CD4-positive, alpha-beta T cell treated with Interleukin-4 for 1 hour (primary cell): ENCODE measurements at regions not wholly inside any gene's neighbourhood (a gene's known extent, or its start where the extent isn't known, plus 50 kb on each side); places are given as distances from the start of the nearest gene placed in this dataset.
"Not testable (repeated sequence)": the region's sequence is repeated elsewhere in the genome, so short reads cannot be mapped to it uniquely, and the experiment has no call there.

Experiments
- DNase-seq, 2 donors: peaks; one replicate each; pipeline ENCODE4 v3.0.0-alpha.2; 2020 to 2022

DNA sequence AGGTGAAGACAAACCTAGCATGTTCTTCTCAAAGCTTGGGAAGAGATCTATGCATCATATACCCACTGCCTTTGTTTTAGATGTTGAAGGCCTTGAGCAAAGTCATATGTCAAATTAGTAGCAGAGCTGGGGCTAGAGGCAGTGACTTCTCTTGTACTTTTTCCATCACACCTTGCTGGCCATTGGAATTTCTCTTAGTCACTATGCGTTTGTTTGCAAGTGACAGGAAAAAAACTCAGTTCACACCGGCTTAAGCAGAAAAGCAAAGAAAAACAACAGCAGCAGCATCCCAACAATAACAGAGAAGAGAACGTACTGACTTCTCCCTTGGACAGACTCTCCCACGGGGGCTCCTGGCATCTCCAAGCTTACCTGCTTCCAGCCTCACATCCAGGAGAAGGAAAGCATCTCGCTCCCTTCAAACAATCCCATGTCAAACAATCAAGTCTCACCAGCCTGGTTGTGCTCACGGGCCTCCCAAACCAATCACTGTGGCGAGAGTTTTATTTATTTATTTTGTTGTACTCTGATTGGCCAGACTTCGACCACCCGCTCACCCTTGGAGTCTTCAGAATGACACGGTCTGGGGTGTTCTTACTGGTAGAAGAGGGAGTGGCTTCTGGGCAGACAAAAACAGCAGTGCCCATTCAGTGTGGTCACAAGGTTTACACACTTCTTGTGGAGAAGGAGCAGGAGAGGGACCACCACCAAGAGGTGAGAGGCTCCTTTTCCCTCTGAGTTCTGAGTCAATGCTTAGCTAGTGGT, 83.8 kb upstream of the STC2 start:
- DNase-seq: no peak

DNA sequence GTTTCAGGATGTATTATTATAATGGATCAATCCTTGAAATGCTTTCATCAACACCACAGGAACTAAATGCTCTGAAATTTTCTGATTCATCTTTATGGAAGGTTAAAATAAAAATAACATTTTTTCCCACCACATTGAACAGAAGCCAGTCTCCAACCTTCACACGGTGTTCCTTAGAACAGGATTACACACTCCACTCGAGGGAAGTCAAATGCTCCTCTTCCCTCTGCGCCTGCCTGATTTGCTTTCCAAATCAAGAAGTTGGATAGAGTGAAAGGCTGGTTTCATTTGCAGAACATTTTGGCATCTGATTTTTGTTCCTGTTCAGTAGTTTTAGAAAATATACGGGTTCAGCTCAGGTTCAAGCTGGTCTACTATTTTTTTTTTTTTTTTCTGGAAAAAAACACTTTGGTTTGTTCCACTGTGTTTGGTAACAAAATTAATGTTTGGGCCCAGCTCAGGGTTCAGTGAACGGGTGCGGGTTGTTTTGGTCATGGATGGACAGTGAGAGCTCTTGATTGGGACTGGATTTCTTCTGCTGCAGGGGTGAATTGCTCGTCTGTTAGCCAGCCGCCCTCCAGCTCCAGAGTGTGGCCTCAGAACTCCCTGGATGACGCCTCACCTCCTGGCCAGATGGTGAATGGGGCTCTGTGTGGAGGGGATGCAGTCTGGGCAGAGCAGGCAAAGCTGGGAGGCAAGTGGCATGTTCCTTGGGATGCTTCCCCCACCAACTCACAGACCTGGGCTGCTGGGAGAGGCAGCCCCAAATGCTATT, 82.4 kb upstream of the STC2 start:
- DNase-seq: no peak

DNA sequence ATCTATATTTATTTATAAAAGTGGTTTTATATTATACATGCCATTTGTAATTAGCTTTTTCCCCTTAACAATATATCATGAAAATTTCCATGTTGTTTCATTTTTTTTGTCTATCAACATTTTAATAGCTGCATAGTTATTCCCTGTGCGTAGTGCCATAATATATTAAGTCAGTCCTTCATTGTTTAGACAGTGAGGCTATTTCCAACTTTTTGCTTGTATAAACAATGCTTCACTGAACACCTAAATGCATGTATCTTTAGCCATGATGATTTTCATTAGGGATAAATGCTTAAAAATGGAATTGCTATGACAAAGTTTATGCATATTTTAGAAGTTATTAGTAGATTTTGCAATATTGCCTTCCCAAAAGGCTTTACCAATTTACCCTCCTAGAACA, 80.7 kb upstream of the STC2 start:
- no peak for DNase-seq

DNA sequence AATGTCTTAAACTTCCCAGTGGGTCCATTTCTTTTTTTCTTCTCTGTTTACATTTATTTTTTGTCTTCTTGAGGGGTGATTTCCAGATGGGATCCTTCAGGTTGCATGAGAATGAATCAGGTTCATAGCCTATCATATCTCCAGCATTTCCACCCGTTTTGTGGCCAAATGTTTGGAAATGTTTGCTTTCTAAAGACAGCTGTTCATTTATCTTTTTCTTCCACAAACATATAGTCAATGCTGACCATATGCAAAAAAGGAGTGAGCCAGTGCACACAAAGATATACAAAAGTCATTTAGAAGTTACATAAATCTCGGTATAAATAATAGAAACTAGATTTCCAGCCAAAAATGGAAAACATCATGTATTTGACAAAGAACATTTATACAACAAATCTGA, 71.6 kb upstream of the STC2 start:
- no peak for DNase-seq

DNA sequence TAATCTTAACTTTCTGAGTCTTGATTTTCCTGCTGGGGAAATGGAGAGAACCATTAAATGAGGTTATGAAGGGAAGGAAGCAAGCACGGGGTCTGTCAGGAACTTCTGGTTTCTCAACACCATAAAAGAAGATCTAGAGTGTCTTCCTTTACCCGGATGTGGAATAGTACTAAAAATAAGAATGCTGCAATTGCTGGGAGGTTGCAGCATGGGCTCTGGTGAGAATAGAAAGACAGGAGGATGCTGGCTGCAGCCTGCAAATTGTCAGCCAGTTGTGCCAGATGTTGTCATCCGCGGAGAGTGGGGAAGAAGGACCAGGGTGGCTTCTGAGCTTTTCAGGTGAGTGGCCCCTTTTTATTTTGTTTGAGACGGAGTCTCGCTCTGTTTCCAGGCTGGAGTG, 69.3 kb upstream of the STC2 start:
- DNase-seq: no peak

DNA sequence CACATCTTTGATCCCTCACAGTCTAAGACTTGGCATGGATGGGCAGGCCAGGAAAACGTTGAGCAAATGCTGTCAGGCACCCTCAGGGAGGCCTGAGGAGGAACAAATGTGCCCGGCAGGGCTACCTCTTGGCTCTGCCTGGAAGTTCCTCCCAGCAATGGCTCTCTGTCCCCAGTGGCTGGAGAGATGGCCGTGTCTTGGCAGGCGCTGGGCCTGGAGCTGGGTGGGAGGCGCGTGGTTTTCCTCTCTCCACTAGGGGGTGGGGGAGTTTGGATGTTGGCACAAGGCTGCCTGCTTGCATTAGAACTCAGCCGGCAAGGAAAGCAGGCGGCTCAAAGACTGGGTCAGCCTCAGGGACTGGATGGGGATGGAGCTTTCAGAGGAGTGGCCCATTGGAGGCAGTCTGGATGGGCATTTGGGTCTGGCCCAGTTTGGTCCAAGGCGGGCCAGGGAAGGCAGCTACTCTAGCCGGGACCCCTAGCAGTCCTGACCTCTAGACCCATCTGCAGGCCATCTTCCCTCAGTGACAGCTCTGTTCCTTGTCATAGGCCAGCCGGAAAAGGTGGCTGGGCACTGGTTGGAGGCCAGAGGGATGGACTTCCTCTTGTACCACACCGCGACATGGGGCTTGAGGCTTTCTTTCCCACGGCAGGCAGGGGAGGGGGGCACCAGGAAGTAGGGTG, 68.2 kb upstream of the STC2 start:
- no peak for DNase-seq

DNA sequence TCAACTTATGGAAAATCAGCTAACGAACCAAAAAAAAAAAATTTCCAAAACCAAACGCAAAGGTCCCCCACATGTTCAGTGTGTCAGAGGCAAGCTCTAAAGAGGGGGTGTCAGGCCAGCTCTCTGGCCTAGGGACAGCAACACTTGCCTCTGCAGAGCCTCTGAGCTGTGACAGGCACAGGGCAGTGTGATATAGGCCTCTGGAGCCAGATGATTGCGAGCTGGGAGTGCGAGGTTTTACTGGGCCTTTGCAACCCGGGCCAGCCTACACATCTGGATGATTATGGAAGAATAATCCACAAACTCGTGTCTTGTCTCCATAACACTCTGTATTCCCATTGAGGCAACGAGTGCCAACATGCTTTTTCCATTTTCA, 67.7 kb upstream of the STC2 start:
- DNase-seq: no peak

DNA sequence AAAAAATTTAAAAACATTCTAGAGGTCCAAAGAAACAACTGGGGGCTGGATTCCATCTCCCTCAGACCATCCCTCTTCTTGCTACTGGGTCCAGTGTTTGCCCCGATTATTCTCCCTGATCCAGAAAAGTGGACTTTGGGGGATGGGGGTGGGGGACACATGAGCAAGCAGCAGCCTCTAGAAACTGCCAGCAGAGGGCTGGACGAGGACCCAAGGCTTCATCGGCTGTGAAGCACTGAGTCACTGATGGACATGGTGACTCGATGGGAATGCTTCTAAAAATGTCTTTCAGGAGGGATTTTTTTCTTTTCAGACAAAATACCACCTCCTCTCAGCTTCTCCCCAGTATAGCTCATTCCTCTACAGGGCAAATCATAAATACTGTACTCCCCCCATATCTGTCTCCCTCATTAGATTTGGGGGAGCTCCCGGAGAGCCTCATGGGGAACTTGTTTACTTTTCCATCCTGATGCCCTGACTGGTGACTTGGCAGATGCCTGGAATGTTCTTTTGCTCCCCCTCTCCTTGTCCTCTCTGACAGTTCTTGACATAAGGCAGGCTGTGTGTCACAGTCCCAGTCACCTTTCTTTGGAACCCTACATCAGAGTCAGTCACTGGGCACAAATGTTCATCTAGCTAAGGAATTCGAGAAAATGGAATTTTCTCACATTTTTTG, 67.2 kb upstream of the STC2 start:
- no peak for DNase-seq

DNA sequence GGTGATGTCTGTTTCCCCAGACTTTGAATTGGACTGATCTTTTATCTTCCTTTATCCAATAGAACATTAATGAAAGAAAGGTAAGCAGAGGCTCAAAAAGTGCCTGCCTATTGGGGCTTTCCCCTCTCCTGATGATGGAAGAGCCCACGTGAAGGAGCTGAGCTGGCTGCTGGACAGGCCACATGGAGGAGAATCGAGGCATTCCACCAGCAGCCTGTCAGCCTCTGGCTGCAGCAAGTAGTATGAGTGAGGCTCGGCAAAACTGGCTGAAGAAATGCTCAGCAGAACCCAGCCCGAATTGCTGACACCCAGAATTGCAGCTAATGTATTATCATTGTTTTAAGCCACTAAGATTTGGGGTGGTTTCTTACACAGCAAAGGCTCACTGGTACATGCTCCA, 66.5 kb upstream of the STC2 start:
- no peak for DNase-seq

DNA sequence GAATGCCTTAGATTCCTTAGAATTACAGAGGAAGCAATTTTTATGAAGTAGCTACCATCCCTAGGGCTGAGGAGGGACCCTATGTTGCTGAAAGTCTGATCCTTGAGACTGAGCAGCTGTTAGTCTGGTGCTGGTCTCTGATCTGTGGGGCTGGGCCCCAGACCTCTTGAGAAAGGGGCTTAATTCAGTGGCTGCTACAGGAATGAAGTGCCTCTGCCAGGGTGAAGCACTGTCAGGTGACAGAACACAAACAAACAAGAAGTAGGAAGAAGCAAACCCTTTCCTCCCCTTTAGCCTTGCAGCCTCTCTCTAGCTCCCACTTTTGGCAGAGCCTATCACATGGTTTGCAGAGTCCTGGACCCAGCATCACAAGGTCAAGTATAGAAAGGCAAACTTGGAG, 64.0 kb upstream of the STC2 start:
- DNase-seq: no peak

DNA sequence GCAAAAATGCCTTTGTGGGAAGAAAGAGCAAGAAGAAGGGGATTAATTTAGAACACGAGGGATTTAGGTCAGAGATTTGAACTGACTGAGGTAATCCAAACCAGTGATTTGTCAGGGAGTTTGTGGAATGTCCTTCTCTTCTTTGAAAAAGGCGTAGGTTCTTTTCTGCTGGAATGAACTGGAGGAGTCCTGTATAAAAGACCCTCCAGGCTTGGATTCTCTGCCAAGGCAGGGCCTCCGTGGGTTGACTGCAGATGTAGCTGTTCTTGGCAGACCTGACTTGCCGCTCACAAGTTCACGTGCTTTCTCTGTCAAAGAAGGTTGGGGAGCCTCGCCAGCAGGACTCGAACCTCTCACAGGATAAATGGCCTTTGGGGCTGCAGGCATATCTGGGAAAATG, 62.8 kb upstream of the STC2 start:
- DNase-seq: no peak

DNA sequence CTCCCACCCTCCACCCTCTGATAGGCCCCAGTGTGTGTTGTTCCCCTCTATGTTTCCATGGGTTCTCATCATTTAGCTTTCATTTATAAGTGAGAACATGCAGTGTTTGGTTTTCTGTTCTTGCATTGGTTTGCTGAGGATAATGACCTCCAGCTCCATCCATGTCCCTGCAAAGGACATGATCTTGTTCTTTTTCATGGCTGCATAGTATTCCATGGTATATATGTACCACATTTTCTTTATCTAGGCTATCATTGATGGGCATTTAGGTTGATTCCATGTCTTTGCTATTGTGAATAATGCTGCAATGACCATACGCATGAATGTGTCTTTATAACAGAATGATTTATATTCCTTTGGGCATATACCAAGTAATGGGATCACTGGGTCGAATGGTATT, 59.1 kb upstream of the STC2 start:
- DNase-seq: not testable (repeated sequence)

DNA sequence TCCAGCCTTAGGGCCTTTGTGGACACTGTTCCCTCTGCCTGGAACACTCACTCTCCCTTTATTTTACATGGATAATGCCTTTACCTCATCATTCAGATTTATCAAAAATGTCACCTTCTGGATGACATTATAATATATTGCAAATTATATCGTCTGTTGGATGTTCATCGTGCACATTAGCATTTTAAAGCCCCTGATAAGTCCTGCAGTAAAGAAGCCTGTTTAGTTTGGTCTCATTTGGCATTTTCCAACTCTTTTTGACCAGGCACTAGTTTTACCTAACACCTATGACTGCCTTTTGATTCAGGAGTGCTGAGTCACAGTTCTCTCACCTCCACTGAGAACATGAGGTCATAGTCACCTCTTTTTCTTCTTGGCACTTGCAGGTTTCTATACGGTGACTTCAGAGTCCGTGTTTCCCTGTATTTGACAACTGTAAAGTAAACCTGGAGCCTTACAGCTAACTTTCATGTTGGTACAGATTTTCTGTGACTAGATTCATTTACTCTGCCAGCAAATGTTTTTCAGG, 57.7 kb upstream of the STC2 start:
- no peak for DNase-seq

DNA sequence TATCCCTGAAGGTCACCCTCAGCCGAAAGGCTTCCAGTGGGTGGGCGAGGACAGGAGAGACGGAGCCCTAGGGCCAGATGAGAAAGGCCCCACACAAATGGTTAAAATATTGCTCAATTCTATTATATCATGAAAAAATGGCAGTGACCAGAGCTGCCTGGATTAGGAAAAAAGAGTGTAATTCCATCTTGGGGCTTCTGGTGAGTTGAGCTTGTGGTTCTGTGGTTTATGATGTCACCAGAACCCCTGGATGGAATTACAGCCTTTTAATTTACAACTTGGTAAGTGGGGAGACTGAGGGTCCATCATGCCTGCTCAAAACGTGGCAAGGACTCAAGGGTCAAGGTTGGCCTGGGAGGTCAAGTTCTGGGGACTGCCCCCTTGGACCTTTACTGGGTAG, 55.5 kb upstream of the STC2 start:
- no peak for DNase-seq

DNA sequence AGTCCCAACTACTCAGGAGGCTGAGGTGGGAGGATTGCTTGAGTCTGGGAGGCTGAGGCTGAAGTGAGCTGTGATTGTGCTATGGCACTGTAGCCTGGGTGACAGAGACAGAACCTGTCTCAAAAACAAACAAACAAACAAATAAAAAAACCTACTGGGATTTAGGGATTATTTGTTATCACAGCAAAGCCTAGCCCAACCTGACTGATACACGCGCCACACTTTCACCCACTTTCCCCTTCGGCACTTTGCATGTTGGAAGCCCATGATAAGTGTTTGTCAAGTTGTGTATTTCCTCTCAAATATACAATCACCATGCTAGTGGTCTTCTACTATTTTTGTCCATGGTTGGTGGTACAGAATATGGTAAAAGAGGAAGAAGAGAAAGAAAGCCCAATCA, 50.5 kb upstream of the STC2 start:
- DNase-seq: no peak
